Body of pancreas (tissue), 4 donors: ENCODE measurements at regions not wholly inside any gene's neighbourhood (a gene's known extent, or its start where the extent isn't known, plus 50 kb on each side); places are given as distances from the start of the nearest gene placed in this dataset.
A peak's percentile ranks its signal among the peaks of the same experiment; 100 is the strongest.

Experiments used
- ATAC-seq: fragments of 150-250 bp; one replicate; pipeline ENCODE4 v1.9.1; 2016
- DNase-seq, 4 donors: peaks; one replicate each; pipeline ENCODE4 v3.0.0-alpha.2; 2019
- H3K27ac ChIP-seq, 4 donors: fragments of 200-600 bp; sonication (generic); 1 replicate in 3 of 4; 2 replicates in 1 of 4; pipeline versions ENCODE4 v1.5.1 to v1.6.1; 2016 to 2019; ENCODE audit warnings: mild to moderate bottlenecking in 1 of 4, mixed read lengths in 1 of 4, moderate library complexity in 1 of 4
- H3K27me3 ChIP-seq, 2 donors: fragments of 200-600 bp; sonication (generic); one replicate each; pipeline ENCODE4 v1.6.0; 2016; ENCODE audit warnings: mild to moderate bottlenecking in 1 of 2
- H3K36me3 ChIP-seq, 2 donors: fragments of 200-600 bp; sonication (generic); replicated peaks in 1 of 2; 2 replicates each; pipeline ENCODE4 v1.5.1; 2016; ENCODE audit warnings: low read depth in 2 of 2; ENCODE audit not compliant: insufficient read depth in 1 of 2
- H3K4me1 ChIP-seq: fragments of 200-600 bp; sonication (generic); one replicate; pipeline ENCODE4 v1.6.0; 2016
- H3K4me3 ChIP-seq, 2 donors: fragments of 200-600 bp; sonication (generic); 1 replicate in 1 of 2; 2 replicates in 1 of 2; pipeline ENCODE4 v1.5.1; 2016 to 2019
- H3K9me3 ChIP-seq, 3 donors: fragments of 200-600 bp; sonication (generic); 1 replicate in 2 of 3; 2 replicates in 1 of 3; pipeline ENCODE4 v1.5.1; 2016
- CTCF ChIP-seq, 7 experiments: fragments of 450-650 bp in 4 of 7; fragments of 200-600 bp in 3 of 7; sonication (generic) in 3 of 7; IDR thresholded peaks; one replicate each; pipeline ENCODE4 v1.5.1; 2016 to 2019; ENCODE audit warnings: antibody characterized with exemption in 7 of 7
- POLR2A ChIP-seq, 3 donors: fragments of 450-650 bp; IDR thresholded peaks; one replicate each; pipeline ENCODE4 v1.6.1; 2016; ENCODE audit warnings: antibody characterized with exemption in 3 of 3, mild to moderate bottlenecking in 2 of 3
- WGBS, 2 donors: methylation state at CpG; one replicate each; pipeline ENCODE4 v1.1.5; 2017; 5-methylcytosine and 5-hydroxymethylcytosine counted together
- intact Hi-C: fragments of 100-400 bp; cut with DNase I; formaldehyde crosslinking; loops from one replicate; pipeline ENCODE4 v1.15.1; 2023

DNA sequence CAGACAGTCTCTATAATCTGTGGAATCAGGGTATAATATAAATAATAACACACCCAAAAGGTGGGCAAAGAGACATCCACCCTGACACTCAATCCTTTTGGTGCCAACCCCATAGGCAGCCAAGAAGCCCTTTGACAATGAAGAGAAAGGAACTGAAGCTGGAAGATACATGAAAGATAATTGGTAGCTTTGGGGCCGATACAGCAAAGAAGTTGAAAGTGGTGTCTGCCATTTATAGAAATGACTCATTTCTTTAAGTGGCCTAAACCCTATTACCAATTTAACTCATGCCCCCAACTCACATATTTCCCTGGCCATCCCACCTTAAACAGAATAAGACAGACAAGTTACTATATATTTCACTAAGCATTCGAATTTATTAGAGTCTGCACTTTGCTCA, 167.0 kb downstream of the ZC3H11B start:
- no peaks in the 10 kb centered on the region for H3K9me3 ChIP-seq
- DNase-seq (no peak), ATAC-seq (no peak)
- intact Hi-C loops: no loop called here
- H3K36me3 ChIP-seq: no peaks in the 10 kb centered on the region
- H3K27ac ChIP-seq: no peak overlapping the region
- no peak overlapping the region for H3K4me3 ChIP-seq
- H3K27me3 ChIP-seq: no peaks in the 10 kb centered on the region
- WGBS, 2 donors: 76 to 94% methylated on average over 2 of the region's 2 CpGs
- peaks cover 12% of the 10 kb centered on the region for H3K4me1 ChIP-seq
- TF ChIP-seq CTCF (IDR thresholded peaks at IDR 0.05) (no peak), POLR2A (IDR thresholded peaks at IDR 0.05) (no peak)

DNA sequence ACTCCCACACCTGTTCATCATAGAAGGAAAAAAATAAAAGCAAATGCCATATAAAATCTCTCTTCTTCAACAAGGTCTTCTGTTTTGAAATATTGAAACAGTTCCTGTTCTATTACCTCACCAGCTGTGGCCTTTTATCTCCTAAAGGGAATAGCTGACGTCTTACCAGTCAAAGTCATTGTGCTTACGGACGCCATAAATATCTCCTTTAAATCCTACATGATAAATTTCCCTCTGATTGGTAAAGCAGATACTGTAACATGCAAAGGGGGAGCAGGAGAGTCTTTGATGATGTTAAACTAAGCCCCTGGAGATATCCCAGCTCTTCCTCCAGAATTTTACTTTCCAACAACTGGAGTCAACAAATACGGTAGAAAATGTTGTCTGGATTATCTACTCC, 168.4 kb downstream of the ZC3H11B start:
- TF ChIP-seq POLR2A (IDR thresholded peaks at IDR 0.05) (no peak), CTCF (IDR thresholded peaks at IDR 0.05) (no peak)
- ATAC-seq (no peak), DNase-seq (no peak)
- Histone ChIP-seq H3K4me3 (no peak overlapping the region), H3K27ac (no peak overlapping the region), H3K36me3 (no peaks in the 10 kb centered on the region), H3K4me1 (peaks cover 12% of the 10 kb centered on the region), H3K9me3 (no peaks in the 10 kb centered on the region), H3K27me3 (no peaks in the 10 kb centered on the region)
- intact Hi-C loops: no loop called here
- WGBS, 2 donors: 86 to 88% methylated on average over 4 of the region's 4 CpGs

DNA sequence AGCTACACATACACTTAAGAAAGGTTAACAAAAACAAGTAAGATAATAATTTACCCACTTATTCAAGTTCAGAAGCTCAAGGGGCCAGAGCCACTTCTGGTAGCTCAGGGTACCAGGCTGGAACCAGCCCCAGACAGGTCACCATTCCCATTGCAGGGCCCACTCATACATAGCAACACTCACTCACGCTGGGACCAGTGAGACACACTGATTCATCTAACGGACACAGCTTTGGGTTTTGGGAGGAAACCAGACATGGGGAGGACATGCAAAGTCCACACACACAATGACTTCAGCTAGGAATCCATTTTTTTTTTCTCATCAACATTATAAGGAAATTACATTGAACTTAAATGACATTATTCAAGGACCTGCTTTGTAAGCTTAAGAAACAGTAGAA, 169.1 kb downstream of the ZC3H11B start:
- Histone ChIP-seq H3K9me3 (no peaks in the 10 kb centered on the region), H3K4me3 (no peak overlapping the region), H3K4me1 (peaks cover 12% of the 10 kb centered on the region), H3K27me3 (no peaks in the 10 kb centered on the region), H3K36me3 (no peaks in the 10 kb centered on the region), H3K27ac (no peak overlapping the region)
- no peak for ATAC-seq
- TF ChIP-seq CTCF (IDR thresholded peaks at IDR 0.05) (no peak), POLR2A (IDR thresholded peaks at IDR 0.05) (no peak)
- 84 to 93% methylated on average over 2 of the region's 2 CpGs for WGBS, 2 donors
- DNase-seq: no peak
- intact Hi-C loops: no loop called here

GRCh38 chr1:219442611-219443061, 170.3 kb downstream of the ZC3H11B start:
- ATAC-seq (no peak), DNase-seq (no peak)
- H3K27me3 ChIP-seq: no peaks in the 10 kb centered on the region
- H3K36me3 ChIP-seq: no peaks in the 10 kb centered on the region
- no peaks in the 10 kb centered on the region for H3K9me3 ChIP-seq
- WGBS, 2 donors: 53 to 60% methylated on average over 4 of the region's 4 CpGs
- no peak overlapping the region for H3K4me3 ChIP-seq
- intact Hi-C loops: no loop called here
- H3K27ac ChIP-seq: peak overlapping the region in 1 of 4 donors; percentile 3
- peaks cover 12% of the 10 kb centered on the region for H3K4me1 ChIP-seq
- TF ChIP-seq POLR2A (IDR thresholded peaks at IDR 0.05) (no peak), CTCF (IDR thresholded peaks at IDR 0.05) (no peak)

DNA sequence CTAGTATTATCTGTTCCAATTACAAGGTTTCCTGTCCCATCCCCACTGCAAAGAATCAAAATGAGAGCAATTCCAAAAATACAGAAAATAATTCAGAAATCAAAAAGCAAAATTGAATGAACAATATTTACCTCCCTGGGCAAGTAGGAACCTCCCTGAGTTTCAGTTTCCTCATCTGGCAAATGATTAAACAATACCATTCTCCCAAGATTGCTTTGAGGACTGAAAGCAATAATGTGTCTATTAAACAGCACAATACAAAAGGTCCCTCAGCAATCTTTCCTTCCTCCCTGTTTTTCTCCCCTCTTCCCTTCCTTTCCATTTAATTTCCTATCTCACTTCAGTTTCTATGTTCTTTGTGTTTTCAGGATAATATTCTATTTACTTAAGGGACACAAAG, 171.0 kb downstream of the ZC3H11B start:
- Histone ChIP-seq H3K36me3 (no peaks in the 10 kb centered on the region), H3K4me3 (no peak overlapping the region), H3K4me1 (peaks cover 12% of the 10 kb centered on the region), H3K9me3 (no peaks in the 10 kb centered on the region), H3K27me3 (no peaks in the 10 kb centered on the region), H3K27ac (peak overlapping the region in 2 of 4 donors; percentile 3 to 37)
- ATAC-seq (no peak), DNase-seq (no peak)
- TF ChIP-seq POLR2A (IDR thresholded peaks at IDR 0.05) (no peak), CTCF (IDR thresholded peaks at IDR 0.05) (no peak)
- intact Hi-C loops: no loop called here
